OCI-LY3 (cell line): ENCODE measurements at regions not wholly inside any gene's neighbourhood (a gene's known extent, or its start where the extent isn't known, plus 50 kb on each side); places are given as distances from the start of the nearest gene placed in this dataset.

ENCODE experiments used
- CTCF ChIP-seq: fragments of 200-600, 300-600 bp; sonication (generic); IDR thresholded peaks from 2 replicates; pipeline ENCODE4 v1.5.1; 2014; ENCODE audit warnings: antibody characterized with exemption, low read length, low read depth
- EZH2phosphoT487 ChIP-seq: fragments of 200-600 bp; shearing (Covaris generic); IDR thresholded peaks from 2 replicates; pipeline ENCODE4 v1.6.1; 2018; ENCODE audit warnings: antibody characterized with exemption, mixed run types, low read depth

GRCh38 chr6:137630666-137631065, 136.5 kb upstream of the OLIG3 start:
- TF ChIP-seq CTCF, result no peak
- no peak for TF ChIP-seq EZH2phosphoT487
